GM12874 (cell line): ENCODE measurements at regions not wholly inside any gene's neighbourhood (a gene's known extent, or its start where the extent isn't known, plus 50 kb on each side); places are given as distances from the start of the nearest gene placed in this dataset.
A peak's percentile ranks its signal among the peaks of the same experiment; 100 is the strongest.

ENCODE experiments used
- TF ChIP-seq, protein P1 (sequence below): IDR thresholded peaks from 2 replicates; pipeline ENCODE4 v1.5.1; 2011; ENCODE audit warnings: low read depth, mild to moderate bottlenecking, control low read depth, low read length, moderate library complexity; ENCODE audit not compliant: insufficient read depth

DNA sequence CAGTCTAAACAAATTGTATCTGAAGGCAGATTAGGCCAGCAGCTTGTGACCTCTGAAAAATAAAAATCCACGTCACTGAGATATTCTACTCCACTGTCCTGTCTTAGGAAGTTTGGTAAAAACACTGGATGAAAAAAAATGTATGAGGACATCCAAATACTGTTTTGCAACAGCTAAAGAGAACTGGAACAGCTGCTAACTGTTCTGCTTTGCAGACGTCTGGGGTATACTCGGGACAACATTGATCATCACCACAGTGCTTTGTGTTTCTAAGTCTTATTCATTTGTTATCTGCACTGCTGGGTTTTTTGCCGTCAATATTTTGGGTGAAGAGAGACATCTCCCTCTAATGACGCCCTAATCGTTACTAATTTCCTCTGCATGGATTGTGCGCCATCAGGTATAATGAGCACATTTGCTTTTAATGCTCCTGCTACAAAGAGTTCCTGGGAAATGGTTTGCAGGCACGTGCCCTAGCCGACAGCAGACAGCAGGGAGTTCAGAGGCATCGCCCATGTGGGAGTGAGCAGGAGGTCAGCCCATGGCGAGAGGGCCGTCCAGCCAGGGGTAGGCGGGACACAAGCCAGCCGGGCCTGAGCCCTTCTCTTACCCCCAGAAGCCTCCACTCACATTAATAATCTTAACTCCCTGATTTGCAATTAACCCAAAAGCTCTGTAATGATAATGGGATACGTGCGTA is 87.0 kb downstream of the CBLN1 start:
- TF ChIP-seq, protein P1, sequence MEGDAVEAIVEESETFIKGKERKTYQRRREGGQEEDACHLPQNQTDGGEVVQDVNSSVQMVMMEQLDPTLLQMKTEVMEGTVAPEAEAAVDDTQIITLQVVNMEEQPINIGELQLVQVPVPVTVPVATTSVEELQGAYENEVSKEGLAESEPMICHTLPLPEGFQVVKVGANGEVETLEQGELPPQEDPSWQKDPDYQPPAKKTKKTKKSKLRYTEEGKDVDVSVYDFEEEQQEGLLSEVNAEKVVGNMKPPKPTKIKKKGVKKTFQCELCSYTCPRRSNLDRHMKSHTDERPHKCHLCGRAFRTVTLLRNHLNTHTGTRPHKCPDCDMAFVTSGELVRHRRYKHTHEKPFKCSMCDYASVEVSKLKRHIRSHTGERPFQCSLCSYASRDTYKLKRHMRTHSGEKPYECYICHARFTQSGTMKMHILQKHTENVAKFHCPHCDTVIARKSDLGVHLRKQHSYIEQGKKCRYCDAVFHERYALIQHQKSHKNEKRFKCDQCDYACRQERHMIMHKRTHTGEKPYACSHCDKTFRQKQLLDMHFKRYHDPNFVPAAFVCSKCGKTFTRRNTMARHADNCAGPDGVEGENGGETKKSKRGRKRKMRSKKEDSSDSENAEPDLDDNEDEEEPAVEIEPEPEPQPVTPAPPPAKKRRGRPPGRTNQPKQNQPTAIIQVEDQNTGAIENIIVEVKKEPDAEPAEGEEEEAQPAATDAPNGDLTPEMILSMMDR: no peak

DNA sequence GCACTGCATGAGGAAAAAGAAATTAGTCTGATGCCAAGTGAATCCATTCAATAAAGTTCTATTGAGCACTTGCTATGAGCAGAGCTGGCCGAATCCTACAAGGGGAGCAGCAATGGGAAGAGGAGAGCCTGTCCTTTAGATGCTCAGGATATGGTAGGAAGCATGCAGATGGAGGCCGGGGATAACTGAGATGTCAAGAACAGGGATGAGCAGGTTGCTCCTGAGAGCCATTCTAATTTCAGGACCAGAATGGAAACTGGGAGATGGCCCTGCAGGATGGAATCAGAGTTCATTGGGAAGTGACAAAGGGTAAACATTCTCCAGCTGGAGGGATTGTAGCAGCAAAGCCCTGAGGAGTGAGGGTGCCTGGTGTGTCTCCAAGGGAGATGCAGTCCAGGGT is 88.0 kb downstream of the CBLN1 start:
- TF ChIP-seq, protein P1: no peak

DNA sequence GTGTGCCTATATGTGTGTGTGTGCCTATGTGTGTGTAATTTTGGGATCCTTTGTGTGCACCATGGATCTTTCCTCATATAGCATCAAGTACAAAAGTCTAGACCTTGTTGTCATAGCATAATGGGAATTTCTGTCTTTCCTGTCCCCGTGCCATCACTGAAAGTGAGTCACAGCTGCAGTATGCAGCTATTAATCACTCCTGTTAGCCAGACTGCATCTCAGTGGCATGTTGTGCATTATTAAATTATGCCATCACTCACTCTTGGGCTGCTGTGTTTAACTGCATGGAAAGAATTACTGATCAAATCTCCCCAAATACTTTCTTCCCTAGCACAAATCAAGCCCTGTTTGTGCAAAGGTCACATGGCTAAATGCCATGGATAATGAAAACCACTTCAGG is 92.4 kb downstream of the CBLN1 start:
- TF ChIP-seq, protein P1: no peak

DNA sequence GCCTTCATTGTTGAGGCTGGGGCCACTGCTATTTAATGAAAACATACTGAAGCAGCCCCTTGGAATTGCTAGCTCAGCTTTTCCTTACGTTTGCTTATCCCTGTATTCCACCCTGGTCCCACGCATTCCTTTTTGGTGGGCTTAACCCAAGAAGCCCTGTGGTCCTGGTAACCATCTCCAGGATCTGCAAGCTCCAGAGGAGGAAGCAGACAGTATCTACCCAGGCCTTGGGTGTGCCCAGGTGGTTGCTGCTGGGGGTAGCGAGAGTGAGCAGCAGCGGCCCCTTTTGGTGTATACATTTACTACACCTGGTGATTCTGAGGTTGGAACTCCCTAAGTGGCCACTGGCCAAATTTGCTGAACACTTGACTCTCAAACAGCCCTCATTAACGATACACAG is 97.7 kb downstream of the CBLN1 start:
- TF ChIP-seq, protein P1: peak; percentile 48; the same call in 1 of the 2 replicates

DNA sequence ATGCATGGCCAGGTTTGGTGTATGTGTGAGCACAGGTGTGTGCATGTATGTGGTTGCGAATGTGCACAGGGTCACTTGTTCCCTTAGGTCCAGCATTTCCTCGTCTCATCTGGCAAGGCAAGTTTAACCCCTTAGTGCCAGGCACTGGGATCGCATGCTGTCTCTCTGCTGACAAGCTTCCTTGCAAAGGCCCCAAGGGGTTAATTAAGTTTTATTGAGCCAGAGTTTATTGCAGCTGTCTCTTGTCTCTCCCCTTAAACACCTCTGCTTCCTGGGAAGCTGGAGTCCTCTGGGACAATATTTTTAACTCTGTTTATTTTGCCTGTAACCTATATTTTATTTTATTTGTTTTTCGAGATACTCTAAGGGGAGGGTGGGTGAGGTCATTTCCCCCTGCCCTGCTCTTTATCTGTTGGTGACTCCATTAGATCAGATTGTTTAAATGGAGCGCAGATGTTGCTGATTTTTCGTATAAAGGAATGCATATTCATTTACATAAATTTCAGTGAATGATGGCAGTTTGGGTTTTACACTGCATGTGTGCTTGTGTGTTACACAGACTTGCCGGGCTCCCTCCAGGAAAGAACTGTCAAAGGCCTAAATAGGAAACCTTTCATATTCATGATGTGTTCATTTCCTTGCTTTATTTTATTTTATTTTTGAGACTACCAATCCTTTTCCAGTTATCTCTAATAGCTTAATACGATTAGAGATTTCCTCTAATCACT is 99.7 kb downstream of the CBLN1 start:
- TF ChIP-seq, protein P1: no peak

DNA sequence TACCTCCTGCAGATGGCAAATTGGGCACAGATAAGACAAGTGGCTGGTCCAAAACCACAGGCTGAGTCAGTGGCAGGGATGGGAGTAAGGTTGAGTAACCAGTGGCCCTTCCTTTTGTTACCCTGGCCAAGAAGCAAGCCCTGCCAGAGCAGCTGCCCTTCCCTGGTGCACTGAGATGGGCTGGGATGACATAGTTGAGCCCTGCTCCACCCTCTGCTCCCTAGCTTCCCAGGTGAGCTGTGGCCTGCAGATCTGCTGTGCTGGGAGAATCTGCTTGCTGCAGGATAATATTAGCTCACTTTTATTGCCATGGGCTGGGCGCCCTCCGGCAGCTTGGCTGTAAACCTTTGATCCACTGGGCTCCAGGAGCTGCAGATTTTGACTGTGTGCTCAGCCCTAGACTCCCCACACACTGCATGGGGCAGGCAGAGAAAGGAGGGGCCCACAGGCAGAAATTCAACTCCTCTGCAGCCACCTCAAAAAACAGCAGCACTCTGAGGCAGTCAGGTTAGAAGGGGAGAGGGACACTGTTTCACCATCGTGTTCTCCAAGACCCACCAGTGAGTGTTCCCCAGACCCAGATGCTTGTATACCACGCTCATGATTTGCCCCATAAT is 101.8 kb downstream of the CBLN1 start:
- TF ChIP-seq, protein P1: no peak

DNA sequence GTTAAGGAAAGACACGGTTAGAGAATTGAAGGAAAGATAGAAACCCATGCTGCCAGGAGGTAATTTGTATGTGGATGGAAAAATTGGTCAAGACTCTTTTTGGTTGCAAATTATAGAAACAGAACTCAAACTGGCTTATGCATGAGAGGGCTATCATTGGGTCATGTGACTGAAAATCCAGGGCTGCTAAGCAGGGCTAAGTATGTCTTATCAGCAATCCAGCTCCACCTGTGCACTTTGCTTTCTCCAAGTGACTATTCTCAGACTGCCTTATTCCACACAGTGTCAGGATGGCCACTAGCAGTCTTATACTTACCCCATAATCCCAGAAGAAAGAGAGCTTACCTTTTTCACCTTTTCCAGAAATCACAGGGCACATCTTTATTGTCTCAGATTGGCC is 113.5 kb downstream of the CBLN1 start:
- TF ChIP-seq, protein P1: no peak
